Lower leg skin (tissue), 3 donors: ENCODE measurements at regions not wholly inside any gene's neighbourhood (a gene's known extent, or its start where the extent isn't known, plus 50 kb on each side); places are given as distances from the start of the nearest gene placed in this dataset.

Experiments used
- POLR2A ChIP-seq, 2 donors: fragments of 450-650 bp; IDR thresholded peaks; one replicate each; pipeline ENCODE4 v1.6.1; 2016 to 2017; ENCODE audit warnings: antibody characterized with exemption in 2 of 2, mild to moderate bottlenecking in 1 of 2, moderate library complexity in 1 of 2
- TF ChIP-seq, protein P1 (sequence below), 3 donors: fragments of 450-650 bp; IDR thresholded peaks; one replicate each; pipeline ENCODE4 v1.5.1; 2016; ENCODE audit warnings: antibody characterized with exemption in 3 of 3, mild to moderate bottlenecking in 3 of 3, moderate library complexity in 2 of 3

- TF ChIP-seq, protein P1, sequence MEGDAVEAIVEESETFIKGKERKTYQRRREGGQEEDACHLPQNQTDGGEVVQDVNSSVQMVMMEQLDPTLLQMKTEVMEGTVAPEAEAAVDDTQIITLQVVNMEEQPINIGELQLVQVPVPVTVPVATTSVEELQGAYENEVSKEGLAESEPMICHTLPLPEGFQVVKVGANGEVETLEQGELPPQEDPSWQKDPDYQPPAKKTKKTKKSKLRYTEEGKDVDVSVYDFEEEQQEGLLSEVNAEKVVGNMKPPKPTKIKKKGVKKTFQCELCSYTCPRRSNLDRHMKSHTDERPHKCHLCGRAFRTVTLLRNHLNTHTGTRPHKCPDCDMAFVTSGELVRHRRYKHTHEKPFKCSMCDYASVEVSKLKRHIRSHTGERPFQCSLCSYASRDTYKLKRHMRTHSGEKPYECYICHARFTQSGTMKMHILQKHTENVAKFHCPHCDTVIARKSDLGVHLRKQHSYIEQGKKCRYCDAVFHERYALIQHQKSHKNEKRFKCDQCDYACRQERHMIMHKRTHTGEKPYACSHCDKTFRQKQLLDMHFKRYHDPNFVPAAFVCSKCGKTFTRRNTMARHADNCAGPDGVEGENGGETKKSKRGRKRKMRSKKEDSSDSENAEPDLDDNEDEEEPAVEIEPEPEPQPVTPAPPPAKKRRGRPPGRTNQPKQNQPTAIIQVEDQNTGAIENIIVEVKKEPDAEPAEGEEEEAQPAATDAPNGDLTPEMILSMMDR (IDR thresholded peaks at IDR 0.05) = no peak
- TF ChIP-seq POLR2A (IDR thresholded peaks at IDR 0.05) = no peak
These were observed 298.8 kb downstream of the TNS1 start for GRCh38 chr2:217703999-217704398.
